K562 (cell line): ENCODE measurements at regions not wholly inside any gene's neighbourhood (a gene's known extent, or its start where the extent isn't known, plus 50 kb on each side); places are given as distances from the start of the nearest gene placed in this dataset.

Experiments used
- ATAC-seq: fragments of 200-7000 bp; cut with Tn5 transposase; 3 replicates; pipeline ENCODE4 v1.9.1; 2020; ENCODE audit warnings: moderate library complexity
- BruUV-seq: library from RNA; stranded (reverse); fragments of 400-500 nt; replicated peaks from 2 replicates; lab custom pipeline; 2021; lab: Mats Ljungman, UMichigan
- CTCF ChIA-PET: fragments of 300-600 bp; formaldehyde crosslinking; extraction: SDS; loops from one replicate; lab custom pipeline; 2021; ENCODE audit warnings: low intra/inter-chr PET ratio; lab: Yijun Ruan, JAX
- POLR2A ChIA-PET: fragments of 300-600, 350-650 bp; sonication (Branson Sonifier 250); formaldehyde crosslinking; extraction: SDS; loops from one replicate; lab custom pipeline; 2021; ENCODE audit warnings: antibody characterized with exemption, inconsistent platforms; lab: Yijun Ruan, JAX
- DNase-seq, 4 experiments: peaks; one replicate each; pipeline versions ENCODE4 v3.0.0 to v3.0.0-alpha.2; 2011 to 2018; ENCODE audit warnings: low spot score in 3 of 4, mixed read lengths in 3 of 4; ENCODE audit errors: extremely low read depth in 1 of 4
- FAIRE-seq: peaks from 2 replicates; lab custom pipeline; 2011; peaks lifted over from hg19 to GRCh38; lab: Jason Lieb, UNC
- H2AFZ ChIP-seq: 2 replicates; pipeline ENCODE4 v1.6.0; 2011; ENCODE audit warnings: low read depth, low read length, control low read depth, inconsistent platforms
- H3K27ac ChIP-seq: fragments of 200-600 bp; 3 replicates; pipeline ENCODE4 v1.8.0; 2011; ENCODE audit warnings: low read depth, mild to moderate bottlenecking, control low read depth, inconsistent platforms, low read length, moderate library complexity, mixed read lengths; ENCODE audit errors: extremely low read depth
- H3K27me3 ChIP-seq, 2 experiments: fragments of 300-600 bp in 1 of 2; 2 replicates in 1 of 2; 3 replicates in 1 of 2; pipeline versions ENCODE4 v1.6.0 to v1.8.0; 2011; ENCODE audit warnings: inconsistent platforms in 2 of 2, low read length in 2 of 2, mild to moderate bottlenecking in 1 of 2, mixed read lengths in 1 of 2, moderate library complexity in 1 of 2; ENCODE audit not compliant: control insufficient read depth in 2 of 2, insufficient read depth in 2 of 2
- H3K36me3 ChIP-seq: fragments of 300-600 bp; 3 replicates; pipeline ENCODE4 v1.8.0; 2011; ENCODE audit warnings: mild to moderate bottlenecking, low read length, inconsistent platforms; ENCODE audit not compliant: control insufficient read depth, insufficient read depth
- H3K4me1 ChIP-seq, 2 experiments: fragments of 200-600 bp in 1 of 2; replicated peaks in 1 of 2; 2 replicates in 1 of 2; 3 replicates in 1 of 2; pipeline versions ENCODE4 v1.5.1 to v1.8.0; 2011; ENCODE audit warnings: inconsistent platforms in 2 of 2, low read length in 2 of 2, mild to moderate bottlenecking in 1 of 2, mixed read lengths in 1 of 2, moderate library complexity in 1 of 2; ENCODE audit not compliant: control insufficient read depth in 2 of 2, insufficient read depth in 2 of 2
- H3K4me2 ChIP-seq: 2 replicates; pipeline ENCODE4 v1.6.1; 2011; ENCODE audit warnings: low read length, control low read depth, inconsistent platforms, mixed read lengths; ENCODE audit not compliant: insufficient read depth
- H3K4me3 ChIP-seq: fragments of 200-600 bp; sonication (generic), shearing (Covaris generic); 2 replicates; pipeline ENCODE4 v1.5.1; 2016; ENCODE audit warnings: control low read depth, inconsistent platforms
- H3K79me2 ChIP-seq: fragments of 200-600 bp; 3 replicates; pipeline ENCODE4 v1.8.0; 2011; ENCODE audit warnings: low read length, inconsistent platforms; ENCODE audit not compliant: control insufficient read depth, insufficient read depth
- H3K9ac ChIP-seq, 2 experiments: 2 replicates each; pipeline versions ENCODE4 v1.6.0 to v1.6.1; 2011; ENCODE audit warnings: low read depth in 2 of 2, low read length in 2 of 2, control low read depth in 1 of 2, inconsistent platforms in 1 of 2, mild to moderate bottlenecking in 1 of 2, mixed read lengths in 1 of 2; ENCODE audit not compliant: insufficient read depth in 1 of 2
- H3K9me1 ChIP-seq: one replicate; pipeline ENCODE4 v1.6.0; 2011; ENCODE audit warnings: inconsistent platforms, mild to moderate bottlenecking, low read length, moderate library complexity; ENCODE audit not compliant: control insufficient read depth, insufficient read depth
- H3K9me3 ChIP-seq: replicated peaks from 2 replicates; pipeline ENCODE4 v1.5.1; 2011; ENCODE audit warnings: low read depth, low read length, inconsistent platforms; ENCODE audit not compliant: control insufficient read depth, insufficient read depth
- H4K20me1 ChIP-seq: replicated peaks from 2 replicates; pipeline ENCODE4 v1.6.1; 2011; ENCODE audit warnings: low read length, inconsistent platforms, mixed read lengths; ENCODE audit not compliant: control insufficient read depth, insufficient read depth
- ATF3 ChIP-seq, 2 experiments: fragments of 450-650 bp in 1 of 2; sonication (generic) in 1 of 2; formaldehyde crosslinking in 1 of 2; IDR thresholded peaks in 1 of 2; conservative IDR thresholded peaks in 1 of 2; 2 replicates each; pipeline versions ENCODE4 v1.6.1 to v1.8.1; 2016 to 2023; ENCODE audit warnings: mild to moderate bottlenecking in 2 of 2, moderate library complexity in 2 of 2, inconsistent platforms in 1 of 2, missing genetic modification reagents in 1 of 2
- CC2D1A ChIP-seq: fragments of 450-650 bp; IDR thresholded peaks from 2 replicates; pipeline ENCODE4 v1.6.1; 2017; ENCODE audit warnings: mild to moderate bottlenecking
- CCNT2 ChIP-seq: IDR thresholded peaks from 2 replicates; pipeline ENCODE4 v1.6.1; 2011; ENCODE audit warnings: borderline replicate concordance, low read depth, mild to moderate bottlenecking, moderate library complexity, mixed read lengths, low read length; ENCODE audit not compliant: insufficient read length; ENCODE audit errors: extremely low read depth
- EP300 ChIP-seq: IDR thresholded peaks from 2 replicates; pipeline ENCODE4 v1.6.1; 2012; ENCODE audit warnings: low read length, improper control_type of control experiment
- HDAC1 ChIP-seq, 2 experiments: fragments of 450-650 bp; IDR thresholded peaks; 2 replicates each; pipeline ENCODE4 v1.6.1; 2016 to 2017; ENCODE audit warnings: inconsistent platforms in 1 of 2, mild to moderate bottlenecking in 1 of 2, moderate library complexity in 1 of 2
- MCM5 ChIP-seq: fragments of 450-650 bp; IDR thresholded peaks from 2 replicates; pipeline ENCODE4 v1.6.1; 2016; ENCODE audit warnings: low read depth
- OTX1 ChIP-seq: fragments of 450-650 bp; formaldehyde crosslinking; IDR thresholded peaks from 2 replicates; pipeline ENCODE4 v1.4.0; 2022; ENCODE audit warnings: mild to moderate bottlenecking
- SAFB ChIP-seq: fragments of 200-400 bp; formaldehyde crosslinking; IDR thresholded peaks from 2 replicates; pipeline ENCODE4 v1.6.1; 2017; ENCODE audit warnings: low read depth, low read length, borderline replicate concordance
- TEAD1 ChIP-seq, 2 experiments: fragments of 450-650 bp in 1 of 2; sonication (generic) in 1 of 2; formaldehyde crosslinking; IDR thresholded peaks; 2 replicates each; pipeline versions ENCODE4 v1.4.0 to v1.8.0; 2020 to 2022; ENCODE audit warnings: mild to moderate bottlenecking in 2 of 2, missing genetic modification reagents in 1 of 2
- ZKSCAN8 ChIP-seq: fragments of 200-800 bp; sonication (Bioruptor generic); IDR thresholded peaks from 2 replicates; pipeline ENCODE4 v1.6.1; 2016; ENCODE audit warnings: missing genetic modification characterization, missing compliant biosample characterization
- ZNF217 ChIP-seq: sonication (generic); formaldehyde crosslinking; IDR thresholded peaks from 2 replicates; pipeline ENCODE4 v1.8.0; 2022; ENCODE audit warnings: mild to moderate bottlenecking, missing genetic modification reagents
- WGBS: fragments of 100-300 bp; shearing (Covaris generic); methylation state at CpG from one replicate; pipeline ENCODE4 v1.1.6; 2016; ENCODE audit warnings: low coverage, mixed read lengths; ENCODE audit not compliant: insufficient coverage; ENCODE audit errors: missing lambda C conversion rate; 5-methylcytosine and 5-hydroxymethylcytosine counted together
- in situ Hi-C: fragments of 300-500 bp; cut with MboI; formaldehyde crosslinking; loops from 4 replicates; pipeline ENCODE4 v1.15.0; 2018; ENCODE audit warnings: inconsistent platforms, mixed read lengths
- intact Hi-C: fragments of 100-400 bp; cut with micrococcal nuclease; formaldehyde crosslinking; loops from 2 replicates; pipeline ENCODE4 v1.14.2; 2022

GRCh38 chr4:180808862-180809261 is 1434.3 kb upstream of the TENM3 start (continued):
- TF ChIP-seq EP300 (no peak), MCM5 (no peak), HDAC1 (IDR thresholded peaks at IDR 0.05) (no peak), CC2D1A (no peak), TEAD1 (CRISPR knock-in tag; IDR thresholded peaks at IDR 0.05) (no peak), CCNT2 (no peak)
- TF ChIP-seq, all 486 proteins: peak for 0

GRCh38 chr4:180809439-180809838 is 1433.8 kb upstream of the TENM3 start:
- CTCF ChIA-PET, result no interaction called here

More at GRCh38 chr4:180809439-180809838, 1433.8 kb upstream of the TENM3 start:
- FAIRE-seq, result no peak
- BruUV-seq, result no TSS peak
- Histone ChIP-seq H3K4me1 (no peaks in the 10 kb centered on the region), H3K79me2 (no peaks in the 10 kb centered on the region), H2AFZ (no peak overlapping the region), H3K9ac (no peak overlapping the region), H4K20me1 (no peaks in the 10 kb centered on the region), H3K4me2 (no peak overlapping the region), H3K36me3 (no peaks in the 10 kb centered on the region), H3K27ac (no peak overlapping the region), H3K4me3 (no peak overlapping the region), H3K9me3 (no peaks in the 10 kb centered on the region; the same call in 1 of the 2 replicates), H3K9me1 (no peaks in the 10 kb centered on the region), H3K27me3 (no peaks in the 10 kb centered on the region)
- DNase-seq, result no peak
- in situ Hi-C loops (no loop called here), intact Hi-C loops (no loop called here)
- POLR2A ChIA-PET, result no interaction called here
- ATAC-seq, result no peak
- TF ChIP-seq ZKSCAN8 (CRISPR knock-in tag) (no peak), OTX1 (CRISPR knock-in tag) (no peak), ZNF217 (CRISPR knock-in tag) (no peak), ATF3 (IDR thresholded peaks at IDR 0.05) (no peak), ATF3 (CRISPR knock-in tag; conservative IDR thresholded peaks at IDR 0.05) (no peak), SAFB (no peak)
- 0% methylated on average over 4 of the region's 4 CpGs for WGBS
